ENCODE measurements at regions not wholly inside any gene's neighbourhood (a gene's known extent, or its start where the extent isn't known, plus 50 kb on each side); places are given as distances from the start of the nearest gene placed in this dataset.

DNA sequence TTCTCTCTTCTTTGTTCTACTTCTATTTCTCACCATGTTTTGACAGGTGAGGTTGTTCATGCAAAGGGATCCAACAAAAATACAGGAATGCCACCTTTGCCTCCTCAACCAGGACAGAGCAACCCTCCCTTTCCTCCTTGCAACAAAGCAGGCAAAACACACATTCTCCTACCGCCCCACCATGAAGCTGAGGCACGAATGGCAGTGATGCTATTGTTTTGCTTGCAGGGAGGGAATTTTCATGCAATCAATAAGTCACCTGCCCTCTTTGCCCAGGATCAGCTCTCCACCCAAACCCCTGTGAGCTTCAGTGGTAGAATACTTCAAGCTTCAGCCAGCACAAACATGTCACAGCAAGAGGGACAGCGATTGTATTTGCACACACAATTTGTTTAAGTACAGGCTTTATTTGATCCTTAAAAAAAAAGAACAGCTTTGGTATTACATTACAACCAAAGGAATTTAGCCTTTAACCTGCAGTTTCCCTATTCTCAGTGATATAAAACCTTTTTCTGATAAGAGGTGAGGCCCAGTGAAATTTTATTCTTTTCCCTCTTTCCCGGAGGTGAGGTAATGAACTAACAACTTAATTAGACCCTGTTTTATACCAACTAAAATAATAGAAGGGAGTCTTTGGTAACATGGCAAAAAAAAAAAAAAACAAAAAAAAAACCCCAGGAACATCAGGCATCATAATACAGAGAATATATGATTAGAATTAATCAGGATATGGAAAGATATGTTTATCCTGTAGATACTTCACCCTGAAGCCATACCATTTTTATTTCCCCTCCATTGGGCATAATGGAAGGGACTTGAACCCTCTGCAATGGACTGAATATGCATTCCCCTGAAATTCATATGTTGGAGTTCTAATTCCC, 87.0 kb upstream of the EEA1 start:
- no peak for DNase-seq

DNA sequence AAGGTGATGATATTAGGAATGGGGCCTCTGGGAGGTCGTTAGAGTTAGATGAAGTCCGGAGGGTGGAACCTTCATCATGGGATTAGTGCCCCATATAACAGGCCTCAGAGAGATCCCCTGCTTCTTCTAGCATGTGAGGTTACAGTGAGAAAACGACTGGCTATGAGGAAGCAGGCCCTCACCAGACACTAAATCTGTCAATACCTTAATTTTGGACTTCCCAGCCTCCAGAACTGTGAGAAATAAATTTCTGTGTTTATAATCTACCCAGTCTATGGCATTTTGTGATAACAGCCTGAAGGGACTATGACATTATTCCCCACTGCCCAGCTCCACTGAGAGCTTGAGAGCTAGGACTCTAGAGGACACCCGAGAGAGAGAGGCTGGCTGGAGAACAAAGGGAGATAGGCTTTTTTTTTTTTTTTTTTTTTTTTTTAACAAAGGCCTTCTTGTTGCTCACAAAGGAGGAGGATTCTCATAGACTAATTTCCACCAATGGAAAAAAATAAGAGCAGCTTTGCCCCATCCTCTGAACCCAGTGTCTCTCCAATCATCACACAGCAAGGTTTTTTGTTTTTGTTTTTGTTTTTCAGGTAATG, 87.8 kb upstream of the EEA1 start:
- DNase-seq = no peak

DNA sequence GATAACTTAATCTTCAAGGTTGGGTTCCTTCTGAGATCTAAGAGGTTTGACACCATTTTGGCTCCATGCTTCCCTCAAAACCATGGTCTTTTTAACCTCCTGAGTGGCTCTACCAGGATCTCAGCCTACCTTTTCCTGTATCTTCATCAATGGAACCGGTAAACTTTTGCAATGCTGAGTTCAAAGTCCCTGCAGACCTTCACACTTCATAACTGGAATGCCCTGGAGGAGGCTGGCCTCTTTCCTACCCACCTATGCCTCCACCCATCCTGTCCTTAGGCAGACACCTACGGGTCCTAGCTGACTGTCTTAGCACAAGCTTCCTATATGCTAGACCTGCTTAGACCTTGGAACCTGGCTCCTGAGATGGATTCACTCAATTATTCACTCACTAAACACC, 89.5 kb upstream of the EEA1 start:
- no peak for DNase-seq

GRCh38 chr12:93019212-93019927, 90.3 kb upstream of the EEA1 start:
- no peak for DNase-seq

- no peak for DNase-seq
Observed at GRCh38 chr12:93019975-93020630, 91.0 kb upstream of the EEA1 start.

DNA sequence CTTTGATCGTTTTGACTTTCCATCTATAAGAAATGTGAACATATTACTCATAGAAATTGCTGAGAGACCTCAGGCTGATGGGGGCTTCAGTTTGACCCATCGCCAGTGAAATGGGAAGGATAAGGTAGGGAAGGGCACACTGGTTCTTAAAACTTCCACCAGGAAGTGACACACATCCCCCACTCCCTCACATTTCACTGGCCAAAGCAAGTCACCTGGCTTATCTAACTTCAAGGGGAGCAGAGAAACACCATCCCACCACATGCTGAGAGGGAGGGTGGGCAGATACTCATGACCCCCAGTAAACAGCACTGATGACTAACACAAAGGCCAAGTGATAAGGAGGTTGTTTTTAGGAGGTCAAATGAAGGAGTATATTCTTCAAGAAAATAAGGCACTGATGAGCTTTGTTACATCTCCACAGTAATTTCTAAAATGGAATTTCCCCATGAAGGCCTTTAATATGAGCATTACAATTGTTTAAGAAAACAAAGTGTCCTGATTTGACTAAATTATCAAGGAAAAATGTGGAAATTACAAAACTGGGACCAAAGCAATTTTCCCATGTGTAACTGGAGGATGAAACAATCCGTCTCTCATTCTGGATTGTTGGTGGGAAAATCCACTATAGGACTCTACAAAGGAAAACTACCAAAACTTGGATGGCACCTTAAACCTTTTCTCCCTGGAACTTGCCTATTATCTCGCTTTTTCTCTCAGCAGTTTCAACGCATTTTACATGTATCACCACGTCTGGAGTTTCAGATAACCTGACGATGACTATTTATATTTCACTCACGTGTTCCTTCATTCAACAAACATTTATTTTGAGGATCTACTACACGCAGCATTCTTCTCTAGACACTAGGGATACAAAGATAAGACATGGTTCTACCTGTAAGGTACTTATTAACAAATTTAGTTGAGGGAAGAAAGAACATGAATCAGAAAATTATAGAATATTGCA, 91.8 kb upstream of the EEA1 start:
- DNase-seq = no peak

DNA sequence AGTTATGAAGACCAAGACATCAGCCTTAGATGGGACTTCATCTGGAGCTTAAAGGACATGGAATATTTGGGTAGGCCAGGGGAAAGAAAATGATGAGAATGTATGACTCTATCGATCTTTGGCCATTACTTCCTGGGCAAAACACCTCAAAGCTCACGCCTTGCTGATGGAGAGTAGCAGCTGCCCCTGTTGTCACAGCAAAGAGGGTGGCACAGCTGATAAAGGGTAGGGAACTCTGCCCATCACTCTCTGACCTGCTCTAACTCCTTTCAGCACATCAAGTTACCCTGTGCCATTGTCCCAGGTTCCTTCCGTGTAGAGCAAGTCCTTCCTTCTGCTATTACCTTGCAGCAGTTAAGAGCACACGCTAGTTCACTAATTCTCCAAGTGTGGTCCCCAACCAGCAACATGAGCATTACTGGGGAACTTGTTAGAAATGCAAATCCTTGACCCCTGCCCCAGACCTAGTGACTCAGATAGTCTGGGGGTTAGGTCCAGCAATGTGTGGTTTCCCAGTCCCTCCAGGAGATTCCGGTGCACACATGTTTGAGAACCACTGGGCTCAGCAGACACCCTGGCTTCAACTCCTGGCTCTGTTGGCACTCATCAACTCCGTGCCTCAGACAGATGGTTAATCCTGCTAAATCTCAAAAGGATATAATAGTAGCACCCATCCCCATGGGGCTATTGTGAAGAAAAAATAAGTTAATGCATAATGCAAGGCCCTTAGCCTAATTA, 93.7 kb upstream of the EEA1 start:
- no peak for DNase-seq

DNA sequence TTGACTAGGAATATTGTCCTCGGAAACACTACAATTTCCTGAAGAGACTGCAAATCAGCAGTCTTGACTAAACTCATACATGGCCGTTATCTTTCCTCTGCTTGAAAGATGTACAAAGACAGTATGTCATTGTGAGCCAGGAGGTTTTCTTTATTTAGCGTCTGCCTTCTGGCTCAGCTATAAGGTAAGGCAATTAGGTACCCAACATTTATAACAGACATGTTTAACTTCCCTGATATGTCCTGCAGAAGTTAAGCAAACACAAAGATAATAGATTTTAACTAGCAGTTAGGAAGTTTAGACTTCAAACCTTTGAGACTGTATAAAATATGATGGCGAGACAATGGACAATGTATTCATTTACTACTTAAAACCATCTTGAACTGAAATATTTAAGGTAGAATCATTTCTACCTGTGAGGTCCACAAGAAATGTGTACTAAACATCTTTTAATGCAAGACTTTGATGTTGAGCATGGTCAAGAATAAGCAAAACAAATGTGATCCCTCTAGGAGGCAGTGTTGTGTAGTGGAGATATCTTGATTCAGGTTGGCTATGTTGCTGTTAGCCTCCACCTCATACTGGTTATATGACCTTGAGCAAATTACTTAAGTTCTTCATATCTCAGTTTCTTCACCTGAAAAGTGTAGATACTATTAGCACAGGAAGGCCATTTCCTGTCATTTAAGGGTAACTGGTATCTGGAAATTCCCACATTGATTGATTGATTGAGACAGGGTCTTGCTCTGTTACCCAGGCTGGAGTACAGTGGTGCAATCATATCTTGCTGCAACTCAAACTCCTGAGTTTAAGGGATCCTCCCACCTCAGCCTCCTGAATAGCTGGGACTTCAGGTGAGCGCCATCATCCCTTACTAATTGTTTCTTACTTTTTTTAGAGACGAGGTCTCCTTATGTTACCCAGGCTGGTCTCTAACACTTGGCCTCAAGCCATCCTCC, 96.3 kb upstream of the EEA1 start:
- DNase-seq = peak; percentile 57

DNA sequence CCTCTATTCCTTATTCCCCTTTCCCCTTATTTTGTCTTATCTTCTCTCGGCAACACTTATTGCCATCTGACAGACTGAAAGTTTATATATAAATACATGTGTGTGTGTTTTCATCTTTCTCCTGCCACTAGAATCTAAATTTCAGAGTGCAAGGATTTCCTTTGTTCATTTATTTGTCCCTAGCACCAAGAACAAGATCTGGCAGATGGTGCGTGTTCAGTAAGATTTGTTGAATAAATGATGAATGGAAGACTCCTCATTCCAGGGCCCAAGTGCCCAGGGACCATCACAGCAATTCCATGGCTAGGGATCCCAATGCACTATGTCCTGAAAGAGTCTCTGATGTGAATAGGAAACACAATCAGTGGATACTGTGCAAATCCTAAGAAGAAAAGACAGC, 97.9 kb upstream of the EEA1 start:
- DNase-seq = no peak

- no peak for DNase-seq
Observed at GRCh38 chr12:93029091-93029490, 100.0 kb upstream of the EEA1 start.

DNA sequence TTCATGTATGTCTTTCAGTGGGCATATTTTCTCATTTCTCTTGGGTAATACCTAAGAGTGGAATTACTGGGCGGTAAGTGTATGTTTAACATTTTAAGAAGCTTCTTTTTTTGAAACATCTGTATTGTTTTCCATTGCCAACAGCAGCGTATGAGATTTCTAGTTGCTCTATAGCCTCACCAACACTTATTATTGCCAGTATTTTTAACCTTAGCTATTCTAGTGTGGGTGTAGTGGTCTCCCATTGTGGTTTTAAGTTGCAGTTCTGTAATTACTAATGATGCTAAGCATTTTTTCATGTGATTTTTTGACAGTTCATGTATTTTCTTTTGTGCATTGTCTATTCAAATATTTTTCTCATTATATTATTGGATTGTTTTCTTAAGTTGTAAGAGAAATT, 101.9 kb upstream of the EEA1 start:
- no peak for DNase-seq

DNA sequence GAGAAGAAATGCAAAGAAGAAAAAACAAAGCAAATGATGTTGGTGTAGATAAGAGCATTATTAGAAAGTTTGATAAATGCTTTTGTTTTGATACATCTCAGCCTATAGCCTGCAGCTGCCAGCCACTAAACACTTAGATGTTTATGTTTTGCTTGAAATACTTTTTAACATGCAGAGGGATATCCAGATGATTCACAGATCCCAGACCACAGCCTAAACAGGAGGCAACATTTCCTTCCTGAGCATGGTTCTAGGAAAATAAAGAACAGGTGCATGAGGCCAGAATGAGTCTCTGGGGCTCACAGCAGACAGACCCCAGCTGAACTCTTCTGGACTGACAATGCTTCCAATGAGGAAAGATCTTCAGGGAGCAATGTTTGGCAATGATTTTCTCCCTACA, 103.7 kb upstream of the EEA1 start:
- no peak for DNase-seq

GRCh38 chr12:93033948-93034347, 104.9 kb upstream of the EEA1 start:
- no peak for DNase-seq

DNA sequence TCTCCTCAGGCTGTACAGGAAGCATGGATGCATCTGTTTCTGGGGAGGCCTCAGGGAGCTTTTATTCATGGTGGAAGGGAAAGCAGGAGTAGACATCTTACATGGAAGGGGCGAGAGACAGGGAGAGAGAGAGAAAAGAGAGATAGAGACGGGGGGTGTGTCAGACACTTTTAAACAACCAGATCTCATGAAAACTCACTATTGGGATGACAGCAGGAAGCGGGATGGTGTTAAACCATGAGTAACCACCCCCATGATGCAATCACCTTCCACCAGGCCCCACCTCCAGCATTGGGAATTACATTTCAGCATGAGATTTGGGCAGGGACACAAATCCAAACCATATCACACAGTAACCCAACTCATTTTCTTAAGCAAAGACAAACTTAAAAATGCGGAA, 110.0 kb upstream of the EEA1 start:
- no peak for DNase-seq

DNA sequence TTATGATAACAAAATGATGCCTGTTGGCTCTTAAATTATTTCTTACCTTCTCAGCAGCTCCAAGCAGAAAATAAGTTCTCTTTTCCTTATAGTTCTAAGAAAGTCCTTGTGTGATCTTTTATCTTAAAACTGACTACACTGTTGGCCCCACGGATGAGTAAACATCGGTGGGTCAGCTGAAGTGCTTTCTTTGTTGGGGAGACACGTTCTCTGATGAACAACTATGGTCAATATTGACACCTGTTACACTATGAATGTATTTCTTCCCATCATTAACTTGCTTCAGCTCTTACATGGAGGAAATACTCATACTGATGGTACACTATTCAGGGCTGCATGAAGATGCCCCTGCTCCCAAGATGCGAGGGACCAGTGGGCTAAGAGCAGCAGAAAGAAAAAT, 110.8 kb upstream of the EEA1 start:
- DNase-seq = no peak

- DNase-seq = no peak
Observed at GRCh38 chr12:93040367-93040766, 111.3 kb upstream of the EEA1 start.

DNA sequence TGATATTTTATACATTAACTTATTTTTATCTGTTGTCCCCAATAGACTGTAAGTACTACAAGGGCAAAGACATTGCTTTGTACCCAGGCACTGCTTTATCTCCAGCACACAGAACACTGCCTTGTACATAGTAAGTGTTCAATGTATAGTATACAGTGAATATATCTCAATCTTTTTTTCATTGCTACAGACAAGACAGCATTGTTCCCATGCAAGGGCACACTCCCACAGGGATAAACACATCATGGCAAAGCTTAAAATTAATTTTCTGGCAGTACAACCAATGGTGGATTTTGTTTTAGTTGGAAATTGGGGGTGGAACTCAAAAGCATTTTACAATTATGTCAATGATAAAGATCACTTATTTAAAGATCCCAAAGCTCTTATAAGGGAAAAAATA, 112.3 kb upstream of the EEA1 start:
- DNase-seq = no peak

DNA sequence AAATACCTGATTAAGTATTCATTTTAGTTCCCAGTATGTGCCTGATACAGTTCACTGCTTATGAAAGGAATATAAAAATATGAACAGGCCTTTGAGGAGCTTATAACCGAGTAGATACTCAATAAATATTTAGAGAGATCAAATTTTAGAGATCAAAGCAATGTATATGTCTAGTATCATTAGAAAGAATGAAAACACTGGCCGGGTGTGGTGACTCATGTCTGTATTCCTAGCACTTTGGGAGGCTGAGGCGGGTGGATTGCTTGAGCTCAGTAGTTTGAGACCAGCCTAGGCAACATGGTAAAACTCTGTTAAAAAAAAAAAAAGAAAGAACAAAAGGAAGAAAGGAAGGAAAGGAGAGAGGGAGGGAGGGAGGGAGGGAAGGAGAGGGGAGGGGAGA, 113.2 kb upstream of the EEA1 start:
- DNase-seq = no peak

GRCh38 chr12:93042684-93043083, 113.6 kb upstream of the EEA1 start:
- no peak for DNase-seq

DNA sequence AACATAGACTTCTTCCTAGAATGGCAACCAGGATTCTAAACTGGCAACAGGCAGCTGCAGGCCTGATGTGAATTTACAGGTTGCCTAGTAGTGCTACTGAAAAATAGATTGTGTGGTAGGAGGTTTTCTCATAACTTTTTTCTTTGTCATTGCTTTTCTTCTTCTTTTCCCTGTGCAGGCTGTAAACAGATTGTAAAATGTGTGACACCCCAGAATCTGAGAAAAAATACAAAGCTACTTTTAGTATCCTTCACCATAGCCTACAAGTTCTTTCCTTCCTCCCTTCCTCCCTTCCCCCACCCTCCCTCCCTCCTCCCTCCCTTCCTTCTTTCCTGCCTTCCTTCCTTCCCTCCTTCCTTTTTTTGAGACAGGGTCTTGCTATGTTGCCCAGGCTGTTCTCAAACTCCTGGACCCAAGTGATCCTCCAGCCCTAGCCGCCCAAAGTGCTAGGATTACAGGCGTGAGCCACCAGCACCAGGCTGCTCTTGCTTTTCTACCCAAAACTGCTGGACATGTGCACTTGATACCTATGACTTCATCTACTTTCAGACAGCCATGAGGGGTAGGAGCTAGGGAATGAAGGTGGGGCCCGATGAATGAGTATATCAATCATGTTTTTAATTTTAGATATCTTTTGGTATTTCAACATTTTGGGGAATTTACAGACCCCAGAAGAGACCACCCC, 114.2 kb upstream of the EEA1 start:
- no peak for DNase-seq
